Osteoblast (primary cell): ENCODE measurements at regions not wholly inside any gene's neighbourhood (a gene's known extent, or its start where the extent isn't known, plus 50 kb on each side); places are given as distances from the start of the nearest gene placed in this dataset.

Experiments
- DNase-seq: peaks from one replicate; pipeline ENCODE4 v3.0.0; 2011; ENCODE audit warnings: low spot score, mixed read lengths; ENCODE audit not compliant: insufficient read length; ENCODE audit errors: missing footprints
- H2AFZ ChIP-seq: 2 replicates; pipeline ENCODE4 v1.6.0; 2011; ENCODE audit warnings: mild to moderate bottlenecking, low read length
- H3K27ac ChIP-seq: 2 replicates; pipeline ENCODE4 v1.5.1; 2011; ENCODE audit warnings: mild to moderate bottlenecking, low read depth, low read length, moderate library complexity
- H3K27me3 ChIP-seq: 2 replicates; pipeline ENCODE4 v1.6.0; 2012; ENCODE audit warnings: mild to moderate bottlenecking, control low read depth, inconsistent platforms, low read length, moderate library complexity; ENCODE audit not compliant: insufficient read depth
- H3K36me3 ChIP-seq: 2 replicates; pipeline ENCODE4 v1.5.1; 2011; ENCODE audit warnings: mild to moderate bottlenecking, low read length, control low read depth, moderate library complexity; ENCODE audit not compliant: insufficient read depth
- H3K4me1 ChIP-seq: 2 replicates; pipeline ENCODE4 v1.5.1; 2011; ENCODE audit warnings: mild to moderate bottlenecking, low read length, control low read depth, moderate library complexity; ENCODE audit not compliant: insufficient read depth
- H3K4me2 ChIP-seq: 2 replicates; pipeline ENCODE4 v1.6.0; 2011; ENCODE audit warnings: mild to moderate bottlenecking, low read length; ENCODE audit not compliant: insufficient read depth
- H3K4me3 ChIP-seq: fragments of 200-600 bp; sonication (generic); 3 replicates; pipeline ENCODE4 v1.5.1; 2012; ENCODE audit warnings: mild to moderate bottlenecking, low read length, inconsistent platforms; ENCODE audit not compliant: insufficient read depth
- H3K79me2 ChIP-seq: 2 replicates; pipeline ENCODE4 v1.6.0; 2012; ENCODE audit warnings: mild to moderate bottlenecking, low read length, control low read depth, inconsistent platforms; ENCODE audit not compliant: insufficient read depth
- H3K9me3 ChIP-seq: 2 replicates; pipeline ENCODE4 v1.5.1; 2011; ENCODE audit warnings: low read depth, low read length, control low read depth
- H4K20me1 ChIP-seq: 2 replicates; pipeline ENCODE4 v1.6.0; 2012; ENCODE audit warnings: mild to moderate bottlenecking, low read length, control low read depth; ENCODE audit not compliant: insufficient read depth
- CTCF ChIP-seq: IDR thresholded peaks from 2 replicates; pipeline ENCODE4 v1.5.1; 2011; ENCODE audit warnings: mild to moderate bottlenecking, low read depth, low read length, moderate library complexity; ENCODE audit errors: extremely low read depth

DNA sequence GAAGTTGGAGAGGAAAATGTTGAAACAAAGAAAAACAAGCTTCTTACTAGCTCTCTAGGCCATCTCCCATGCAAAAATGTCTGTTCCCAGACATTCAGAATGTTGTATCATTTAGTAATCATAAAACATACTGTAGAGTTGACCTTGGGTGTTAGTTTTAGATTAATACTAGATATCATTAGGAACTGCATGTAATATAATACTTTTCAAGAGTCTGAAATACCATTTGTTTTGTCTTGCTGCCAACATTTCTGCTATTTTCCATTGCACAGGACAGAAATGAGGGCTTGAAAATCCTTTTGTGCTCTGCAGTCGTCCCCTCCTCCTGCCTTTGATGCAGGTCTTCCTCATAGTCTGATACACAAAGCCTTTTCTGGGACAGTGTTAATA, 89.5 kb upstream of the RBMS1 start:
- peak overlapping the region; percentile 25 for H3K4me2 ChIP-seq

GRCh38 chr2:160583813-160584537, 90.4 kb upstream of the RBMS1 start:
- Histone ChIP-seq H3K4me2 (no peak overlapping the region), H4K20me1 (no peaks in the 10 kb centered on the region), H3K9me3 (no peaks in the 10 kb centered on the region), H3K27me3 (no peaks in the 10 kb centered on the region), H2AFZ (no peak overlapping the region), H3K36me3 (no peaks in the 10 kb centered on the region), H3K27ac (peak overlapping the region; percentile 78), H3K4me1 (peaks cover 43% of the 10 kb centered on the region), H3K79me2 (no peaks in the 10 kb centered on the region), H3K4me3 (no peak overlapping the region)
- DNase-seq, result no peak
- TF ChIP-seq CTCF, result no peak

More for the DNA sequence above, 89.5 kb upstream of the RBMS1 start:
- no peaks in the 10 kb centered on the region for H4K20me1 ChIP-seq
- H3K79me2 ChIP-seq, result no peaks in the 10 kb centered on the region
- H3K4me3 ChIP-seq, result no peak overlapping the region
- peak; percentile 48 for DNase-seq
- H3K27ac ChIP-seq, result peak overlapping the region; percentile 78
- no peaks in the 10 kb centered on the region for H3K27me3 ChIP-seq
- H2AFZ ChIP-seq, result peak overlapping the region; percentile 26
- H3K4me1 ChIP-seq, result peaks cover 43% of the 10 kb centered on the region
- TF ChIP-seq CTCF, result no peak
- no peaks in the 10 kb centered on the region for H3K36me3 ChIP-seq
- no peaks in the 10 kb centered on the region for H3K9me3 ChIP-seq

DNA sequence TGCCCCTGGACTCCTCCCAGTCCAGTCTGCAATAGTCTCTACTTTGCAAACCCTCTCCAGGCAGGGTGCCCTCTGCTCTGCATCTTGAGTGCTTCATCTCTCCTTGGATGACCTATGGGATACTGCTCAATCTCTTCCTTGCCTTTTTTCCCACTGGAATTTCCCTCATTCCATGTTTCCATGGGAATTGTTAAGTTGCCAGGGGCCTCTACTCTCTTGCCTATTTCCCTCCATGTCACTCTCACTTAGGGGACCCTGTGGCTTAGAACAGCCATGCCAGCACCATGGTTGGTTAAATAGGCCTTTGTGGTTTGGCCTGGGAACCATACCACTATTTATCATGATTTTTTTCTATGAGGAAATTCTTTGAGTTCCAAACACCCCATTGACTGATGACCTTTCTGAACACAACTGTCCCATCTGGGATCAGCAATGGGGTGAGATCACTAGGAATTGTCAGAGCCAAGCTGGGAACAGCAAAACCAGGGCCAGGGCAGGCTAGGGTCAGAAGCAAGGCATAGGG, 91.4 kb upstream of the RBMS1 start:
- peaks cover 43% of the 10 kb centered on the region for H3K4me1 ChIP-seq
- no peaks in the 10 kb centered on the region for H3K27me3 ChIP-seq
- no peak overlapping the region for H3K4me3 ChIP-seq
- peak overlapping the region; percentile 6 for H3K27ac ChIP-seq
- H4K20me1 ChIP-seq, result no peaks in the 10 kb centered on the region
- peak; percentile 23 for DNase-seq
- no peaks in the 10 kb centered on the region for H3K79me2 ChIP-seq
- no peaks in the 10 kb centered on the region for H3K9me3 ChIP-seq
- no peaks in the 10 kb centered on the region for H3K36me3 ChIP-seq
- no peak overlapping the region for H2AFZ ChIP-seq
- no peak for TF ChIP-seq CTCF
- H3K4me2 ChIP-seq, result no peak overlapping the region

GRCh38 chr2:160590664-160591063, 97.1 kb upstream of the RBMS1 start:
- Histone ChIP-seq H2AFZ (no peak overlapping the region), H3K27me3 (no peaks in the 10 kb centered on the region), H3K79me2 (no peaks in the 10 kb centered on the region), H3K4me3 (no peak overlapping the region), H3K4me2 (no peak overlapping the region), H3K9me3 (no peaks in the 10 kb centered on the region), H3K4me1 (no peaks in the 10 kb centered on the region), H4K20me1 (no peaks in the 10 kb centered on the region), H3K36me3 (no peaks in the 10 kb centered on the region), H3K27ac (no peak overlapping the region)
- DNase-seq, result no peak
- TF ChIP-seq CTCF, result no peak
